ENCODE measurements at regions not wholly inside any gene's neighbourhood (a gene's known extent, or its start where the extent isn't known, plus 50 kb on each side); places are given as distances from the start of the nearest gene placed in this dataset.

DNA sequence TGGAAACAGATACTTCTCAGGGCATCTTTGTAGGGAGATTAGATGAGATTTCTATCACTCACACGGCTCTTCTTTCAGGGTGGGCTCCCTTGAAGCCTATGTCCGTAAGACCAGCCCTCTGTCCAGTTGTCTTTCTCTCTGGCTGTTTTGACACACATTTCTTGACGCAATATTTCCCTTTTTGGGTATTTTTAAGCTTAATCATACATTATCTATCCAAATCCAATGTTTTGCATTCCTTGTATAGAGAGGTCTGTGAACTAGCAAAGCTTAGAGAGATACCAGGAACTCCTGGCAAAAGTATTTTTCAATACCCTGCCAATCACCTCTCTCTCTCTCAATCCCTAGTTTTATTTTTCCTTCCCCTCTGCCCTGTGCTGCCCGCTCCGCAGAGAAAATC lies 79.3 kb downstream of the EOMES start:
- Histone ChIP-seq H3K79me2 (ENCODE audit: insufficient read depth, low read depth, low read length) (no peaks in the 10 kb centered on the region), H2AFZ (ENCODE audit: low read length) (no peak overlapping the region), H3K36me3 (ENCODE audit: insufficient read depth, low read length) (no peaks in the 10 kb centered on the region), H3K4me2 (ENCODE audit: low read length) (no peak overlapping the region), H3K27ac (ENCODE audit: low read depth, low read length, poor library complexity, severe bottlenecking) (no peak overlapping the region), H3K4me3 (ENCODE audit: low read depth, low read length, poor library complexity, severe bottlenecking) (no peak overlapping the region), H3K9me3 (ENCODE audit: low read length) (no peaks in the 10 kb centered on the region), H3K9me2 (ENCODE audit: insufficient read depth, low read length) (no peaks in the 10 kb centered on the region), H4K20me1 (ENCODE audit: insufficient read depth, low read length) (no peaks in the 10 kb centered on the region), H3K4me1 (ENCODE audit: insufficient read depth, low read length, poor library complexity, severe bottlenecking) (no peaks in the 10 kb centered on the region)
- BruUV-seq (replicated peaks): no TSS peak
- CTCF ChIA-PET (ENCODE audit: unreplicated experiment): no interaction called here
- TF ChIP-seq, protein P1, sequence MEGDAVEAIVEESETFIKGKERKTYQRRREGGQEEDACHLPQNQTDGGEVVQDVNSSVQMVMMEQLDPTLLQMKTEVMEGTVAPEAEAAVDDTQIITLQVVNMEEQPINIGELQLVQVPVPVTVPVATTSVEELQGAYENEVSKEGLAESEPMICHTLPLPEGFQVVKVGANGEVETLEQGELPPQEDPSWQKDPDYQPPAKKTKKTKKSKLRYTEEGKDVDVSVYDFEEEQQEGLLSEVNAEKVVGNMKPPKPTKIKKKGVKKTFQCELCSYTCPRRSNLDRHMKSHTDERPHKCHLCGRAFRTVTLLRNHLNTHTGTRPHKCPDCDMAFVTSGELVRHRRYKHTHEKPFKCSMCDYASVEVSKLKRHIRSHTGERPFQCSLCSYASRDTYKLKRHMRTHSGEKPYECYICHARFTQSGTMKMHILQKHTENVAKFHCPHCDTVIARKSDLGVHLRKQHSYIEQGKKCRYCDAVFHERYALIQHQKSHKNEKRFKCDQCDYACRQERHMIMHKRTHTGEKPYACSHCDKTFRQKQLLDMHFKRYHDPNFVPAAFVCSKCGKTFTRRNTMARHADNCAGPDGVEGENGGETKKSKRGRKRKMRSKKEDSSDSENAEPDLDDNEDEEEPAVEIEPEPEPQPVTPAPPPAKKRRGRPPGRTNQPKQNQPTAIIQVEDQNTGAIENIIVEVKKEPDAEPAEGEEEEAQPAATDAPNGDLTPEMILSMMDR (conservative IDR thresholded peaks at IDR 0.05; ENCODE audit: low read length): no peak
- POLR2A ChIA-PET: interaction anchor here (1.4 kb wide), 1 partner anchor 9 kb away, joined by 4 read pairs; no protein-coding TSS in a partner anchor
- DNase-seq (ENCODE audit: low spot score): no peak
- intact Hi-C loops (cut with micrococcal nuclease; ENCODE audit: unreplicated experiment): no loop called here

DNA sequence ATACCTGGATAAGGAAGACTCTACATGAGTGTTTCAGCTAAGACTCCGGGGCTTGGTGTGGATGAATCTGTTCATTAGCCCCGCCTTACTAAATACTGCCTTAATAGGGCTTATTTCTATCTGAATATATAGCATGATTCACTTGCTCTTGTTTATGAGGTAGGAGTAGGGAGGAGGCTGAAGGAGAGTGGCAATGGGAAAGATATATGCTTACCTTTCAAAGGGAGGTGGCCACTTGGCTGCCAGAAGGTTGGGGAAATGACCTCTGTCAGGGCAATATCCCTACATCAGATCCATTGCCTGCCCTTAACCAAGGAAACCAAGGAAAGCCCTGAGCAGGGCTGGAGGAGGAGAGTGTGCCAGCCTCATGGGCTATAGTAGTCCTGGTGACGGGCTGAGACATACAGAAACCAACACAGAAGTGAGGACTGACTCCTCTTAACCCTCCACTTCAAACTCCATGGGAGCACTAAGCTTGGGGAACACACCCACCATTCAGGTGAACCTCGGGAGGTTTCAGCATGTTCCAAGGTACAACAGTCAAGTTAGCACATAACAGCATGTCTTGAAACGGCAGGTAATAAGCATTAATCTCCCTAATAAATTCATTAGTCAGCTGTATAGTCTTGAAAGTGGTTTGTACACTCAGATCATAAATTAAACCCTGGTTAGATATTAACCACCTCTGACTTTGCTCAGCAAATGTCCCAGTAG lies 80.1 kb downstream of the EOMES start:
- Histone ChIP-seq H3K27ac (ENCODE audit: low read depth, low read length, poor library complexity, severe bottlenecking) (no peak overlapping the region), H4K20me1 (ENCODE audit: insufficient read depth, low read length) (no peaks in the 10 kb centered on the region), H3K36me3 (ENCODE audit: insufficient read depth, low read length) (no peaks in the 10 kb centered on the region), H3K9me3 (ENCODE audit: low read length) (no peaks in the 10 kb centered on the region), H3K4me3 (ENCODE audit: low read depth, low read length, poor library complexity, severe bottlenecking) (no peak overlapping the region), H3K9me2 (ENCODE audit: insufficient read depth, low read length) (no peaks in the 10 kb centered on the region), H3K79me2 (ENCODE audit: insufficient read depth, low read depth, low read length) (no peaks in the 10 kb centered on the region), H2AFZ (ENCODE audit: low read length) (no peak overlapping the region), H3K4me2 (ENCODE audit: low read length) (no peak overlapping the region), H3K4me1 (ENCODE audit: insufficient read depth, low read length, poor library complexity, severe bottlenecking) (no peaks in the 10 kb centered on the region)
- intact Hi-C loops (cut with micrococcal nuclease; ENCODE audit: unreplicated experiment): no loop called here
- no TSS peak for BruUV-seq (replicated peaks)
- ChIA-PET CTCF (ENCODE audit: unreplicated experiment) (no interaction called here), POLR2A (interaction anchor here (0.7 to 1.4 kb wide), 3 partner anchors 9 to 493 kb away, joined by 3 to 7 read pairs (median 4); no protein-coding TSS in a partner anchor)
- no peak for DNase-seq (ENCODE audit: low spot score)
- TF ChIP-seq EZH2phosphoT487 (IDR thresholded peaks at IDR 0.05; ENCODE audit: borderline replicate concordance, low read depth, low read length): no peak
- TF ChIP-seq, protein P1 (conservative IDR thresholded peaks at IDR 0.05; ENCODE audit: low read length): no peak

DNA sequence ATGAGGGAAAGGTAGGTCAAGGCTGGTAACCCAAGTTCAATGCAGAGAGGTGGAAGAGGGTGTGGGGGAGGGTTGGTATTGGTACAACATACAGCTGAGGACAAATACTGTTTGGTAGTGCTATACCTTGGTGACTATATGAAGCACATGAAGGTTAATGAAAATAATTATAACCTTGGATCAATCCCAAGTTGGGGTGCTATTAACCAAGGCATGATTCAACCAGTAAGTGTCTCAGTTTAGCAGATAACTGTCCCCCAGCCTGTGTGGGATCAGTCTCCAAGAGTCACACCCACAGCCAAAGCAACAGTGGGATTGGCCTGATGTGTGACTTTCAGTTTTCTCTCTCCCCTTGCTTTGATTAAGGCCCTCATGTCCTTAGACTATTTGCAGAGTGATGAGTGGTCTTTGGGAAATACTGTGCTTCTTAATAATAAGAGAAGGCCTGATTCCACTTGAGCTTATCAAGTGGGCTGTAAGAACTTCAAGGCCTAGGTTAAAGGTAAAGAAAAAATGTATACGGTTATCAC lies 80.8 kb downstream of the EOMES start:
- CTCF ChIA-PET (ENCODE audit: unreplicated experiment): no interaction called here
- H3K79me2 ChIP-seq (ENCODE audit: insufficient read depth, low read depth, low read length): no peaks in the 10 kb centered on the region
- no peak overlapping the region for H3K4me2 ChIP-seq (ENCODE audit: low read length)
- intact Hi-C loops (cut with micrococcal nuclease; ENCODE audit: unreplicated experiment): no loop called here
- H3K4me1 ChIP-seq (ENCODE audit: insufficient read depth, low read length, poor library complexity, severe bottlenecking): no peaks in the 10 kb centered on the region
- POLR2A ChIA-PET: interaction anchor here (0.6 to 1.3 kb wide), 4 partner anchors 10 to 494 kb away, joined by 3 to 7 read pairs (median 4); no protein-coding TSS in a partner anchor
- no peak overlapping the region for H2AFZ ChIP-seq (ENCODE audit: low read length)
- no TSS peak for BruUV-seq (replicated peaks)
- no peak overlapping the region for H3K4me3 ChIP-seq (ENCODE audit: low read depth, low read length, poor library complexity, severe bottlenecking)
- no peak for DNase-seq (ENCODE audit: low spot score)
- no peak for TF ChIP-seq EZH2phosphoT487 (IDR thresholded peaks at IDR 0.05; ENCODE audit: borderline replicate concordance, low read depth, low read length)
- TF ChIP-seq, protein P1 (conservative IDR thresholded peaks at IDR 0.05; ENCODE audit: low read length): no peak
- no peaks in the 10 kb centered on the region for H4K20me1 ChIP-seq (ENCODE audit: insufficient read depth, low read length)
- H3K36me3 ChIP-seq (ENCODE audit: insufficient read depth, low read length): no peaks in the 10 kb centered on the region
- H3K9me2 ChIP-seq (ENCODE audit: insufficient read depth, low read length): no peaks in the 10 kb centered on the region
- H3K9me3 ChIP-seq (ENCODE audit: low read length): no peaks in the 10 kb centered on the region
- H3K27ac ChIP-seq (ENCODE audit: low read depth, low read length, poor library complexity, severe bottlenecking): no peak overlapping the region
